Sigmoid colon (tissue), 4 donors: ENCODE measurements at regions not wholly inside any gene's neighbourhood (a gene's known extent, or its start where the extent isn't known, plus 50 kb on each side); places are given as distances from the start of the nearest gene placed in this dataset.

Source experiments
- EP300 ChIP-seq, 4 donors: sonication (generic); formaldehyde crosslinking; IDR thresholded peaks; one replicate each; pipeline ENCODE4 v1.6.1; 2017; ENCODE audit warnings: antibody characterized with exemption in 4 of 4
- POLR2A ChIP-seq, 2 donors: fragments of 450-650 bp; IDR thresholded peaks; one replicate each; pipeline ENCODE4 v1.6.1; 2016; ENCODE audit warnings: antibody characterized with exemption in 2 of 2, mild to moderate bottlenecking in 2 of 2, moderate library complexity in 2 of 2
- POLR2AphosphoS5 ChIP-seq, 4 donors: sonication (generic); formaldehyde crosslinking; IDR thresholded peaks; one replicate each; pipeline ENCODE4 v1.6.1; 2017; ENCODE audit warnings: antibody characterized with exemption in 4 of 4
- TF ChIP-seq, protein P1 (sequence below), 4 experiments: fragments of 450-650 bp in 3 of 4; fragments of 200-600 bp in 1 of 4; IDR thresholded peaks; one replicate each; pipeline ENCODE4 v1.5.1; 2016 to 2019; ENCODE audit warnings: antibody characterized with exemption in 4 of 4, mild to moderate bottlenecking in 3 of 4, moderate library complexity in 2 of 4

DNA sequence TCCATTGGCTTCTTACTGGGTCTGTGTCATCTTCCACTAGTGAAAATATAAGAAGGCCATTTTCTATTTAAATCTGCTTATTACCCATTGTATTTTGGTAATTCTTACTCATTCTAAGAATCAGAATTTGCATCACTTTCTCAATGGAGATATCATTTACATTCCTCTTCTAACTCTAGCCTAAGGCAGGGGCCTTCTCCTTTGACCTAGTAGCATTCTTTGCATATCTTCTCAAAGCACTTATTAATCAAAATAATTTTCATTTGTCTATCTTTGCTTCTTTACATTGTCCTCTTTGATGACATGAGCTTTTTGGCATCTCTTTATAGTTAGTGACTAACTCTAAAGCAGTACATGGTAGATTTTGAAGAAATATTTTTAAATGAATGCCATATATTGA lies 400.9 kb upstream of the SEMA3D start:
- TF ChIP-seq, protein P1, sequence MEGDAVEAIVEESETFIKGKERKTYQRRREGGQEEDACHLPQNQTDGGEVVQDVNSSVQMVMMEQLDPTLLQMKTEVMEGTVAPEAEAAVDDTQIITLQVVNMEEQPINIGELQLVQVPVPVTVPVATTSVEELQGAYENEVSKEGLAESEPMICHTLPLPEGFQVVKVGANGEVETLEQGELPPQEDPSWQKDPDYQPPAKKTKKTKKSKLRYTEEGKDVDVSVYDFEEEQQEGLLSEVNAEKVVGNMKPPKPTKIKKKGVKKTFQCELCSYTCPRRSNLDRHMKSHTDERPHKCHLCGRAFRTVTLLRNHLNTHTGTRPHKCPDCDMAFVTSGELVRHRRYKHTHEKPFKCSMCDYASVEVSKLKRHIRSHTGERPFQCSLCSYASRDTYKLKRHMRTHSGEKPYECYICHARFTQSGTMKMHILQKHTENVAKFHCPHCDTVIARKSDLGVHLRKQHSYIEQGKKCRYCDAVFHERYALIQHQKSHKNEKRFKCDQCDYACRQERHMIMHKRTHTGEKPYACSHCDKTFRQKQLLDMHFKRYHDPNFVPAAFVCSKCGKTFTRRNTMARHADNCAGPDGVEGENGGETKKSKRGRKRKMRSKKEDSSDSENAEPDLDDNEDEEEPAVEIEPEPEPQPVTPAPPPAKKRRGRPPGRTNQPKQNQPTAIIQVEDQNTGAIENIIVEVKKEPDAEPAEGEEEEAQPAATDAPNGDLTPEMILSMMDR (IDR thresholded peaks at IDR 0.05) = no peak
- TF ChIP-seq POLR2A (IDR thresholded peaks at IDR 0.05) (no peak), POLR2AphosphoS5 (IDR thresholded peaks at IDR 0.05) (no peak), EP300 (IDR thresholded peaks at IDR 0.05) (no peak)
